Smooth muscle cell (in vitro differentiated cells): ENCODE measurements at regions not wholly inside any gene's neighbourhood (a gene's known extent, or its start where the extent isn't known, plus 50 kb on each side); places are given as distances from the start of the nearest gene placed in this dataset.

Experiments
- DNase-seq: peaks from one replicate; lab custom pipeline; 2025; ENCODE audit not compliant: unreplicated experiment; lab: John Stamatoyannopoulos, UW
- H2AFZ ChIP-seq: fragments of 200-600 bp; sonication (generic); 2 replicates; pipeline ENCODE4 v1.6.0; 2016; ENCODE audit warnings: antibody characterized with exemption, low read depth, mild to moderate bottlenecking
- H3F3A ChIP-seq: fragments of 200-600 bp; sonication (generic); 2 replicates; pipeline ENCODE4 v1.6.0; 2017; ENCODE audit warnings: antibody characterized with exemption, low read depth
- H3K27ac ChIP-seq: fragments of 200-600 bp; sonication (generic); 2 replicates; pipeline ENCODE4 v1.5.1; 2016; ENCODE audit warnings: low read depth, mild to moderate bottlenecking
- H3K27me3 ChIP-seq: fragments of 200-600 bp; sonication (generic); 2 replicates; pipeline ENCODE4 v1.6.1; 2016; ENCODE audit warnings: low read depth, mild to moderate bottlenecking
- H3K36me3 ChIP-seq: fragments of 200-600 bp; sonication (generic); 2 replicates; pipeline ENCODE4 v1.5.1; 2016; ENCODE audit warnings: low read depth
- H3K4me1 ChIP-seq: fragments of 200-600 bp; sonication (generic); 2 replicates; pipeline ENCODE4 v1.5.1; 2016; ENCODE audit warnings: low read depth
- H3K4me2 ChIP-seq: fragments of 200-600 bp; sonication (generic); 2 replicates; pipeline ENCODE4 v1.6.0; 2016; ENCODE audit warnings: mild to moderate bottlenecking
- H3K4me3 ChIP-seq: fragments of 200-600 bp; sonication (generic); 2 replicates; pipeline ENCODE4 v1.5.1; 2016; ENCODE audit warnings: mild to moderate bottlenecking
- H3K79me2 ChIP-seq: fragments of 200-600 bp; sonication (generic); 2 replicates; pipeline ENCODE4 v1.6.0; 2016; ENCODE audit warnings: low read depth, mild to moderate bottlenecking
- H3K9ac ChIP-seq: fragments of 200-600 bp; sonication (generic); 2 replicates; pipeline ENCODE4 v1.6.0; 2016; ENCODE audit warnings: low read depth
- H3K9me3 ChIP-seq: fragments of 200-600 bp; sonication (generic); replicated peaks from 2 replicates; pipeline ENCODE4 v1.5.1; 2016; ENCODE audit warnings: low read depth
- H4K20me1 ChIP-seq: fragments of 200-600 bp; sonication (generic); 2 replicates; pipeline ENCODE4 v1.6.0; 2016; ENCODE audit warnings: low read depth
- WGBS: methylation state at CpG from one replicate; pipeline ENCODE4 v1.1.7; 2016; ENCODE audit warnings: low lambda C conversion rate; 5-methylcytosine and 5-hydroxymethylcytosine counted together
- TF ChIP-seq, protein P1 (sequence below): fragments of 200-600 bp; sonication (generic); IDR thresholded peaks from 2 replicates; pipeline ENCODE4 v1.5.1; 2017; ENCODE audit warnings: borderline replicate concordance, mild to moderate bottlenecking, antibody characterized with exemption; ENCODE audit not compliant: insufficient read depth, poor library complexity, severe bottlenecking

DNA sequence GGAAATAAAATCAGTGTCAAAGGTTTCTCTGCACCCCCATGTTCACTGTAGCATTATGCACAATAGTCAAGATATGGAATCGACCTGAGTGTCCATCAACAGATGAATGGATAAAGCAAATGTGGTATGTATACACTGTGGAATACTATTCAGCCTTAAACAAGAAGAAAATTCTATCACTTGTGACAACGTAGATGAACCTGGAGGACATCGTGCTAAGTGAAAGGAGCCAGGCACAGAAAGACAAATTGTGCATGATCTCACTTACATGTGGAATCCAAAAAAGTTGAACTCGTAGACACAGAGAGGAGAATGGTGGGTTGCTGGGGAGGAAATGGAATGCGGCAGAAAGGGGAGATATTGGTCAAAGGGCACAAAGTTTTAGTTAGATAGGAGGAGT lies 136.3 kb upstream of the ESR1 start:
- H3F3A ChIP-seq: no peaks in the 10 kb centered on the region
- WGBS: 97% methylated on average over 5 of the region's 5 CpGs
- no peaks in the 10 kb centered on the region for H4K20me1 ChIP-seq
- no peaks in the 10 kb centered on the region for H3K9me3 ChIP-seq
- H3K36me3 ChIP-seq: no peaks in the 10 kb centered on the region
- TF ChIP-seq, protein P1, sequence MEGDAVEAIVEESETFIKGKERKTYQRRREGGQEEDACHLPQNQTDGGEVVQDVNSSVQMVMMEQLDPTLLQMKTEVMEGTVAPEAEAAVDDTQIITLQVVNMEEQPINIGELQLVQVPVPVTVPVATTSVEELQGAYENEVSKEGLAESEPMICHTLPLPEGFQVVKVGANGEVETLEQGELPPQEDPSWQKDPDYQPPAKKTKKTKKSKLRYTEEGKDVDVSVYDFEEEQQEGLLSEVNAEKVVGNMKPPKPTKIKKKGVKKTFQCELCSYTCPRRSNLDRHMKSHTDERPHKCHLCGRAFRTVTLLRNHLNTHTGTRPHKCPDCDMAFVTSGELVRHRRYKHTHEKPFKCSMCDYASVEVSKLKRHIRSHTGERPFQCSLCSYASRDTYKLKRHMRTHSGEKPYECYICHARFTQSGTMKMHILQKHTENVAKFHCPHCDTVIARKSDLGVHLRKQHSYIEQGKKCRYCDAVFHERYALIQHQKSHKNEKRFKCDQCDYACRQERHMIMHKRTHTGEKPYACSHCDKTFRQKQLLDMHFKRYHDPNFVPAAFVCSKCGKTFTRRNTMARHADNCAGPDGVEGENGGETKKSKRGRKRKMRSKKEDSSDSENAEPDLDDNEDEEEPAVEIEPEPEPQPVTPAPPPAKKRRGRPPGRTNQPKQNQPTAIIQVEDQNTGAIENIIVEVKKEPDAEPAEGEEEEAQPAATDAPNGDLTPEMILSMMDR: no peak
- H3K4me3 ChIP-seq: no peak overlapping the region
- H3K27me3 ChIP-seq: no peaks in the 10 kb centered on the region
- H3K4me1 ChIP-seq: no peaks in the 10 kb centered on the region
- no peak for DNase-seq
- H3K4me2 ChIP-seq: no peak overlapping the region
- H3K79me2 ChIP-seq: no peaks in the 10 kb centered on the region
- H3K9ac ChIP-seq: no peak overlapping the region
- no peak overlapping the region for H2AFZ ChIP-seq
- no peak overlapping the region for H3K27ac ChIP-seq

GRCh38 chr6:151674578-151674977 lies 132.9 kb upstream of the ESR1 start:
- H3K4me2 ChIP-seq: no peak overlapping the region
- H3K9me3 ChIP-seq: no peaks in the 10 kb centered on the region
- H3K4me1 ChIP-seq: no peaks in the 10 kb centered on the region
- H2AFZ ChIP-seq: no peak overlapping the region
- no peaks in the 10 kb centered on the region for H4K20me1 ChIP-seq
- H3K79me2 ChIP-seq: no peaks in the 10 kb centered on the region
- no peaks in the 10 kb centered on the region for H3K36me3 ChIP-seq
- no peak overlapping the region for H3K9ac ChIP-seq
- no peak for DNase-seq
- no peaks in the 10 kb centered on the region for H3F3A ChIP-seq
- WGBS: 99% methylated on average over 3 of the region's 3 CpGs
- no peaks in the 10 kb centered on the region for H3K27me3 ChIP-seq
- H3K27ac ChIP-seq: no peak overlapping the region
- TF ChIP-seq, protein P1: no peak
- no peak overlapping the region for H3K4me3 ChIP-seq

DNA sequence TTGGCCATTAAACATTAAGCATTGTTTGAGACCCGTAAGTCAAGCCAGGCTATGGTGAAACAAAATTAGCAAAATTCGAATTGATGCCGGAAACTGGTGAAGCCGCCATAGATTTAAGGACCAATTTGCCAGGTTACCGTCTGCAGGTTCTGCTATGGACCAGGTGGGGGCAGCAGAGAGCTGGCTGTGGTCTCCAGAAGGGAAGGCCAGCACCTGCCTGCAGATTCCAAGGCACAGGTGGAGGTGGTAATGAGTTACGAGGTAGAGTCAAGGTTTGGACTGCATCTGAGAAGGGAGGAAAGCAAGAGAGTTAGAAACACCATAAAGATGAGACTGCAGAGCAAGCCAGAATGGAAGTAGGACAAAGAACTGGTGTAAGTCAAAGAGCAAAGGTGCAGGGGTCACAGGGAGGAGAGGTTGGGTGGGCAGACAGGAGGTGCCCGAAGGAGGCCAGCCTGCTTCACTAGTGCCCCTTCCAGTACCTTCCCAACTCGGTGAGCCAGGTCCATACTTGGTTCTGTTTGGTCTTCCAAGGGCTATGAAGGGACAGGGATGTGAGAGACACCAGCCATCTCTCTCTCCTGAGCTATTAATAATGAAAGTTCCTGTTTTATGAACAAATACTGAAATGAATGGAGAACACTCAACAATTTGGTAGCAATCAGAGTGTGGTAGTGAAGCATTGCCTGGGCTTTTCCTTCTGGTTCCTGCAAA lies 131.6 kb upstream of the ESR1 start:
- no peak overlapping the region for H3K4me3 ChIP-seq
- H3K36me3 ChIP-seq: no peaks in the 10 kb centered on the region
- no peak overlapping the region for H2AFZ ChIP-seq
- H4K20me1 ChIP-seq: no peaks in the 10 kb centered on the region
- TF ChIP-seq, protein P1: peak; percentile 92
- DNase-seq: no peak
- H3K79me2 ChIP-seq: no peaks in the 10 kb centered on the region
- H3K9ac ChIP-seq: no peak overlapping the region
- H3K4me1 ChIP-seq: no peaks in the 10 kb centered on the region
- H3K27me3 ChIP-seq: no peaks in the 10 kb centered on the region
- no peaks in the 10 kb centered on the region for H3F3A ChIP-seq
- no peak overlapping the region for H3K27ac ChIP-seq
- WGBS: 47% methylated on average over 8 of the region's 8 CpGs
- no peaks in the 10 kb centered on the region for H3K9me3 ChIP-seq
- H3K4me2 ChIP-seq: no peak overlapping the region

GRCh38 chr6:151676460-151676945 lies 131.0 kb upstream of the ESR1 start:
- no peak overlapping the region for H3K27ac ChIP-seq
- H2AFZ ChIP-seq: peak overlapping the region; percentile 50
- H4K20me1 ChIP-seq: no peaks in the 10 kb centered on the region
- WGBS: 58% methylated on average over 7 of the region's 7 CpGs
- no peak overlapping the region for H3K4me3 ChIP-seq
- H3K4me2 ChIP-seq: no peak overlapping the region
- no peaks in the 10 kb centered on the region for H3K9me3 ChIP-seq
- no peaks in the 10 kb centered on the region for H3F3A ChIP-seq
- H3K79me2 ChIP-seq: no peaks in the 10 kb centered on the region
- no peaks in the 10 kb centered on the region for H3K27me3 ChIP-seq
- H3K36me3 ChIP-seq: no peaks in the 10 kb centered on the region
- no peak overlapping the region for H3K9ac ChIP-seq
- DNase-seq: no peak
- no peaks in the 10 kb centered on the region for H3K4me1 ChIP-seq
- TF ChIP-seq, protein P1: no peak
